GM12865 (cell line): ENCODE measurements at regions not wholly inside any gene's neighbourhood (a gene's known extent, or its start where the extent isn't known, plus 50 kb on each side); places are given as distances from the start of the nearest gene placed in this dataset.
"Not testable (repeated sequence)": the region's sequence is repeated elsewhere in the genome, so short reads cannot be mapped to it uniquely, and the experiment has no call there.

Source experiments
- DNase-seq: peaks from one replicate; pipeline ENCODE4 v3.0.0; 2010; ENCODE audit warnings: low read depth
- H3K4me3 ChIP-seq: 2 replicates; pipeline ENCODE4 v1.5.1; 2011; ENCODE audit warnings: mild to moderate bottlenecking, low read depth, low read length, control low read depth
- TF ChIP-seq, protein P1 (sequence below): IDR thresholded peaks from 2 replicates; pipeline ENCODE4 v1.5.1; 2011; ENCODE audit warnings: low read length, control low read depth, low read depth, inconsistent platforms; ENCODE audit not compliant: insufficient read depth; ENCODE audit errors: missing control alignments

DNA sequence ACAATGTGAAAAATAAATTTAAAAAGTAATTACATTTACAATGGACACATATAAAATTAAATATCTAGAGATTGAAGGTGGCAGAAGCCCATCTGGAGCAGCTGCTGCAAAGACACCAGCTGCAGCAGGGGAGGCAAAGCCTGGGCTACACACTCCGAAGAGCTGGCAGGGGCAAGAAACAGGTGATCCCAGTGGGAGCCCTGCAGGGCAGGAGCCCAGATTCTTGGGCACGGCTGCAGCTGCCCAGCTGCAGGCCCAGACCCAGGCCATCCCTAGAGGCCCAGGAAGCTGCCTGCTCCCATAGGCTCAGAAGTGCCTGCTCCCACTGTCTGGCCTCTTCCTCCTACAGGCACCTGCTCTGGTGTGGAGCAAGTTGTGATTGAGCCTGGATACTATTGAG lies 1547.9 kb upstream of the SPRY2 start:
- H3K4me3 ChIP-seq: no peak overlapping the region
- no peak for DNase-seq
- TF ChIP-seq, protein P1, sequence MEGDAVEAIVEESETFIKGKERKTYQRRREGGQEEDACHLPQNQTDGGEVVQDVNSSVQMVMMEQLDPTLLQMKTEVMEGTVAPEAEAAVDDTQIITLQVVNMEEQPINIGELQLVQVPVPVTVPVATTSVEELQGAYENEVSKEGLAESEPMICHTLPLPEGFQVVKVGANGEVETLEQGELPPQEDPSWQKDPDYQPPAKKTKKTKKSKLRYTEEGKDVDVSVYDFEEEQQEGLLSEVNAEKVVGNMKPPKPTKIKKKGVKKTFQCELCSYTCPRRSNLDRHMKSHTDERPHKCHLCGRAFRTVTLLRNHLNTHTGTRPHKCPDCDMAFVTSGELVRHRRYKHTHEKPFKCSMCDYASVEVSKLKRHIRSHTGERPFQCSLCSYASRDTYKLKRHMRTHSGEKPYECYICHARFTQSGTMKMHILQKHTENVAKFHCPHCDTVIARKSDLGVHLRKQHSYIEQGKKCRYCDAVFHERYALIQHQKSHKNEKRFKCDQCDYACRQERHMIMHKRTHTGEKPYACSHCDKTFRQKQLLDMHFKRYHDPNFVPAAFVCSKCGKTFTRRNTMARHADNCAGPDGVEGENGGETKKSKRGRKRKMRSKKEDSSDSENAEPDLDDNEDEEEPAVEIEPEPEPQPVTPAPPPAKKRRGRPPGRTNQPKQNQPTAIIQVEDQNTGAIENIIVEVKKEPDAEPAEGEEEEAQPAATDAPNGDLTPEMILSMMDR: no peak

DNA sequence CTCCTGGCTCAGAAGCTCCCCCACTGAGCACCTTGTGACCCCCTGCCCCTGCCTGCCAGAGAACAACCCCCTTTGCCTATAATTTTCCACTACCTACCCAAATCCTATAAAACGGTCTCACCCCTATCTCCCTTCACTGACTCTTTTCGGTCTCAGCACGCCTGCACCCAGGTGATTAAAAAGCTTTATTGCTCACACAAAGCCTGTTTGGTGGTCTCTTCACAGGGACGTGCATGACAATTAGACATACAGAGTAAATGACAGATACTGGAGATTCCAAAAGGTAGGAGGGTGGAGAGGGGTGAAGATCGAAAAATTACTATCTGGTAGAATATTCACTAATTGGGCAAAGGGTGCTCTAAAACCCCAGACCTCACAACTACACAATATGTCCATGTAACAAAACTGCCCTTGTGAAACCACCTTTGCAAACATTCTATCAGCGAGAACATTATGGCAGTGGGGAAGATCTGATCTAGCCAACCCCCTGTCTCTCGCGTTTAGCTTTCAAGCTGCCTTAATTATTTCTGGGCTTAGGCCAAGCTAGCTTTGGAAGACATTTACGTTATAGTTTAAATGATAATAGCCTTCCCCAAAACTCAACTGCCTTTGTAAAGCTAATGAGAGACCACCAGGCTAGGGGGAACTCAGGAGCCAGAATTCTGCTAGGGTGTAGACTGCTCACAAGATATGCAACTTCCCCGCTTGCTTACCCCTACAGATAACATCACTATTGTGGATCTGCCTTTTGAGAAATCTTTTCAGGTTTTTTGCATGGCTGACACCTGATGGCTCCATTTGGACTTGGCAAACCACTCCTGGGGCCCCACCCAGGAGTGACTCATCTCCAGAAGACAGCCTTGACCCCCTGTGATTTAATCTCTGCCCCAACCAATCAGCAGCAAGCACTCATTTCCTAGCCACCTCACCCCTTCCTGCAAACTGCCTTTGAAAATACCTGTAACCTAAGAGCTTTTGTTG lies 1534.0 kb upstream of the SPRY2 start:
- no peak overlapping the region for H3K4me3 ChIP-seq
- DNase-seq: no peak
- TF ChIP-seq, protein P1: no peak

DNA sequence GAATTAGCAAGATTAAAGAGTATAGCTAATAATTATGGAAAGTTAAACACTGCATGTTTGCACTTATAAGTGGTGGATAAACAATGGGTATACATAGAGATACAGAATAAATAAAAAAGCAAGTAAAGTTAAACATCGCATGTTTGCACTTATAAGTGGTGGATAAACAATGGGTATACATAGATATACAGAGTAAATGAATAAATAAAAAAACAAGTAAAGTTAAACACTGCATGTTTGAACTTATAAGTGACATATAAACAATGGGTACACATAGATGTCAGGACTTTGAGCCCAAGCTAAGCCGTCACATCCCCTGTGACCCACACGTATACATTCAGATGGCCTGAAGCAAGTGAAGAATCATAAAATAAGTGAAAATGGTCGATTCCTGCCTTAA lies 1533.3 kb upstream of the SPRY2 start:
- TF ChIP-seq, protein P1: no peak
- no peak for DNase-seq
- H3K4me3 ChIP-seq: no peak overlapping the region

DNA sequence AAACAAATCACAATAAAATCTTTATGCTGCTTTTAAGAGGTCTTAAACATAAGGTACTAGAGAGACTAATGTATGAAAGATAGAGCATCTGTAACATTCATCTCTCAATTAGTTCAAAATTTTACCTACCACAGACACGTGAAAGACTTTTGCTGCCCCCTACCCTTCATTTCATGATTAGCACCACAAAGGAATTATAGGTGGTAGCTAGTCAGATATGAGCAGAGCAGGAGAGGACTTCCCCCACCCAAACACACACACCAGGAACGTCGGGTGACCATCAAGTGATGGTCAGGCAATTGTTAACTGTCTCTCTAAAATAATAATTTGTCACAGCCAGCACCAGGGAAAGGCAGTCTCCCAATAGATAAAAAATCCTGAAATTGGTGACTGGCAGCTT lies 1531.7 kb upstream of the SPRY2 start:
- H3K4me3 ChIP-seq: no peak overlapping the region

DNA sequence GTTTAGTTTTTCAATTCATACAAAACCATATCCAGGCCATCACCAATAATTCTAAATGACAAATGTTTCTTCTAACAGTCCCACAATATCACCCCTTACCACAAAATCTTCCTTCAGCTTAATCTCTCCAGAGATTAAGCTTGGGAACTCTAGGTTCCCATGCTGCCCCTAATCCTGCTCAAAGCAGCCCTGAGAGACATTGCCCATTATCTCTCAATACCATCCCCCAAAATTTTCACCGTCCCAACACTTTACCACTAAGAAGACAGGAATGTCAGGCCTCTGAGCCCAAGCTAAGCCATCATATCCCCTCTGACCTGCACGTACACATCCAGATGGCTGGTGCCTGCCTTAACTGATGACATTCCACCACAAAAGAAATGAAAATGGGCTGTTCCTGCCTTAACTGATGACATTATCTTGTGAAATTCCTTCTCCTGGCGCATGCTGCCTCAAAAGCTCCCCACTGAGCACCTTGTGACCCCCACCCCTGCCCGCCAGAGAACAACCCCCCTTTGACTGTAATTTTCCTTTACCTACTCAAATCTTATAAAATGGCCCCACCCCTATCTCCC lies 1530.9 kb upstream of the SPRY2 start:
- DNase-seq, H3K4me3 ChIP-seq: not testable (repeated sequence)

More for the DNA sequence above, 1531.7 kb upstream of the SPRY2 start:
- TF ChIP-seq, protein P1: no peak
- DNase-seq: no peak

DNA sequence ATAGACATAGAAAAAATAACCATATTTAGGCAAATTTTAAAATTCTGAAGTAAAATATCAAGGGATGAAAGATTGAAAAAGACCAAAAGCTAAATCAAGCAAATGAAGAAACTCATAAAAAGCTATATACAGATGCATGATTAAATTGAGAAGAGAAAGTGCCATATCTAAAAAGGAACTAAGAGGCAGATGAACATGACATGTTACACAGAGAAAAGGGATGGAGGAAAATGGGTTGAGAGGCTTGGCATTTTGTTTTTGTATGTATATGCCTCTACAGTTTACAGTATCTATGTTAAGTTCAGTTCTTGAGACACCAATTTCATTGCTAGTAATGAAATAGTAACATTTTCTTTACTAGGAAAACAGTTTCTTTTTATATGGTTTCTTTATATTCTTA lies 1507.4 kb upstream of the SPRY2 start:
- TF ChIP-seq, protein P1: no peak
- no peak for DNase-seq
- H3K4me3 ChIP-seq: no peak overlapping the region

DNA sequence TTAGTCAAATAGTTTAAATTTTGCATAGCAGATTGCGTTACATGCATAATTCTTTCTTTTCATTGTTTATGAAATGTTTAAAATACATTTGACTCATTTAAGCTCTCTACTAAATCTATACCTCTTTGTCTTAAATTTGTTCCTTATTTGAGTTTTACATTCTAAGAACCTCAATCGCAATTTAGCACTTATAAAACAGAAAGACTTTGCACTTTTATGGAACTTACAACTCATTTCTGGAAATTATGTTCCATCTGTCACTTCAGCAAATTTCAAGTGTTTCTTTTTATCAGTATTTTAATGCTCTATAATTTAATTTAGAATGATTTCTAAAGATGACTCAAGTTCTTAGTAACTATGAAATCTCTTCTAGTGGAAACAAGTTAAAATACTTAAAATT lies 1505.8 kb upstream of the SPRY2 start:
- no peak for DNase-seq
- H3K4me3 ChIP-seq: no peak overlapping the region
- TF ChIP-seq, protein P1: no peak
